ENCODE measurements at regions not wholly inside any gene's neighbourhood (a gene's known extent, or its start where the extent isn't known, plus 50 kb on each side); places are given as distances from the start of the nearest gene placed in this dataset.
A peak's percentile ranks its signal among the peaks of the same experiment; 100 is the strongest.

- Histone ChIP-seq H3K4me2 (ENCODE audit: low read length) (no peak overlapping the region), H3K27me3 (ENCODE audit: insufficient read depth, low read length) (no peaks in the 10 kb centered on the region), H3K4me1 (ENCODE audit: insufficient read depth, low read length) (peaks cover 3% of the 10 kb centered on the region), H3K9ac (ENCODE audit: low read length) (no peak overlapping the region), H3K4me3 (ENCODE audit: insufficient read depth, low read depth, low read length) (no peak overlapping the region), H2AFZ (ENCODE audit: low read depth, low read length) (no peak overlapping the region), H3K9me3 (ENCODE audit: insufficient read depth, low read depth, low read length) (no peaks in the 10 kb centered on the region), H4K20me1 (ENCODE audit: insufficient read depth, low read length) (no peaks in the 10 kb centered on the region), H3K79me2 (ENCODE audit: insufficient read depth, low read length) (no peaks in the 10 kb centered on the region), H3K27ac (ENCODE audit: low read depth, low read length) (no peak overlapping the region), H3K36me3 (ENCODE audit: insufficient read depth, low read length) (no peaks in the 10 kb centered on the region)
- peaks cover 9% of the 10 kb centered on the region for H3K4me1 Mint-ChIP-seq (ENCODE audit: low read depth, unreplicated experiment)
- DNase-seq (ENCODE audit: low read depth) (no peak), FAIRE-seq (no peak)
- H3K9me3 Mint-ChIP-seq (ENCODE audit: unreplicated experiment), result peaks cover 2% of the 10 kb centered on the region
- H3K27me3 Mint-ChIP-seq (ENCODE audit: low read depth, unreplicated experiment), result peaks cover 14% of the 10 kb centered on the region
- no peaks in the 10 kb centered on the region for H3K36me3 Mint-ChIP-seq (ENCODE audit: low read depth, unreplicated experiment)
- TF ChIP-seq, protein P1, sequence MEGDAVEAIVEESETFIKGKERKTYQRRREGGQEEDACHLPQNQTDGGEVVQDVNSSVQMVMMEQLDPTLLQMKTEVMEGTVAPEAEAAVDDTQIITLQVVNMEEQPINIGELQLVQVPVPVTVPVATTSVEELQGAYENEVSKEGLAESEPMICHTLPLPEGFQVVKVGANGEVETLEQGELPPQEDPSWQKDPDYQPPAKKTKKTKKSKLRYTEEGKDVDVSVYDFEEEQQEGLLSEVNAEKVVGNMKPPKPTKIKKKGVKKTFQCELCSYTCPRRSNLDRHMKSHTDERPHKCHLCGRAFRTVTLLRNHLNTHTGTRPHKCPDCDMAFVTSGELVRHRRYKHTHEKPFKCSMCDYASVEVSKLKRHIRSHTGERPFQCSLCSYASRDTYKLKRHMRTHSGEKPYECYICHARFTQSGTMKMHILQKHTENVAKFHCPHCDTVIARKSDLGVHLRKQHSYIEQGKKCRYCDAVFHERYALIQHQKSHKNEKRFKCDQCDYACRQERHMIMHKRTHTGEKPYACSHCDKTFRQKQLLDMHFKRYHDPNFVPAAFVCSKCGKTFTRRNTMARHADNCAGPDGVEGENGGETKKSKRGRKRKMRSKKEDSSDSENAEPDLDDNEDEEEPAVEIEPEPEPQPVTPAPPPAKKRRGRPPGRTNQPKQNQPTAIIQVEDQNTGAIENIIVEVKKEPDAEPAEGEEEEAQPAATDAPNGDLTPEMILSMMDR (IDR thresholded peaks at IDR 0.05; ENCODE audit: insufficient read depth, low read depth, low read length), result no peak
- TF ChIP-seq EZH2 (IDR thresholded peaks at IDR 0.05; ENCODE audit: insufficient read depth, low read length), result no peak
- H3K27ac Mint-ChIP-seq (ENCODE audit: unreplicated experiment), result no peak overlapping the region
- no peak overlapping the region for H3K4me3 Mint-ChIP-seq (ENCODE audit: unreplicated experiment)
Observed at GRCh38 chr11:11152877-11153276, 200.2 kb downstream of the CSNK2A3 start.

DNA sequence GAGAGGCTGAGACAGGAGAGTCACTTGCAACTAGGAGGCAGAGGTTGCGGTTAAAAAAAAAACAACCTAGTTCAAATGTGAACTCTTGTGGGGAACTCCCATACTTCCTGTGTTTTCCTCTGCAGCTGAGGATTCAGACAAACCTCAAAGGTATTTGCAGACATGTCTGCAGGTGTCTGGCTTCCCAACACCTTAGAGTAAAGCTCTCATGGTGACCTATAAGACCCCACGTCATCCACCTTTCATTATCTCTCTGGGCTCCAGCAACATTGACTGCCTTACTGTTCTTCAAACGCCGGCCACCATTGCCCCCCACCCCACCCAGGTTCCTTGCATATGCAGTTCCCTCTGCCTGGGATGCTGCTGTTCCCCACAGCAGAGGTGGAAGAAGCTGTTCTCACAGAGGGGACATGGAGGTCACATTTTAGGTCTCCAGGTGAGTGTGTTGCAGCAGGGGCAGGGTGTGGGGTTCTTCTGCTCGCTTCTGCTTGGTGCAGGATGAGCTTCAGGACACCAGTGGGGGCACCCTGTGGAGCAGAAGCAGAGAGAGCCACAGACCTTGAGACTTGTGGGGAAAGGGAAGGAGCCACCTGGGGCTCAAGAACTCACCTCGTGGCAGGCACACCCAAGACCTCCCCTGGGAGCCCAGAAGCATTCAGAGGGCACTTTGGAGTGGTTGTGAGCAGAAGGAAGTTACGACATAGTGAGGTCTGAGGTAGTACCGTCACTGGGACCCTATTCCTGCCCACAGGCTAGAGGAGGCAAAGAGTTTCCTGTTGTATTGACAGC lies 203.2 kb downstream of the CSNK2A3 start:
- H3K4me1 Mint-ChIP-seq (ENCODE audit: low read depth, unreplicated experiment), result peaks cover 12% of the 10 kb centered on the region
- TF ChIP-seq, protein P1 (IDR thresholded peaks at IDR 0.05; ENCODE audit: insufficient read depth, low read depth, low read length), result no peak
- TF ChIP-seq EZH2 (IDR thresholded peaks at IDR 0.05; ENCODE audit: insufficient read depth, low read length), result no peak
- Histone ChIP-seq H3K4me2 (ENCODE audit: low read length) (no peak overlapping the region), H2AFZ (ENCODE audit: low read depth, low read length) (no peak overlapping the region), H3K4me3 (ENCODE audit: insufficient read depth, low read depth, low read length) (no peak overlapping the region), H3K9ac (ENCODE audit: low read length) (no peak overlapping the region), H4K20me1 (ENCODE audit: insufficient read depth, low read length) (no peaks in the 10 kb centered on the region), H3K27me3 (ENCODE audit: insufficient read depth, low read length) (no peaks in the 10 kb centered on the region), H3K36me3 (ENCODE audit: insufficient read depth, low read length) (no peaks in the 10 kb centered on the region), H3K27ac (ENCODE audit: low read depth, low read length) (no peak overlapping the region), H3K79me2 (ENCODE audit: insufficient read depth, low read length) (no peaks in the 10 kb centered on the region), H3K9me3 (ENCODE audit: insufficient read depth, low read depth, low read length) (no peaks in the 10 kb centered on the region), H3K4me1 (ENCODE audit: insufficient read depth, low read length) (peaks cover 3% of the 10 kb centered on the region)
- FAIRE-seq, result no peak
- no peak overlapping the region for H3K4me3 Mint-ChIP-seq (ENCODE audit: unreplicated experiment)
- H3K27ac Mint-ChIP-seq (ENCODE audit: unreplicated experiment), result no peak overlapping the region
- H3K27me3 Mint-ChIP-seq (ENCODE audit: low read depth, unreplicated experiment), result peaks cover 10% of the 10 kb centered on the region
- H3K9me3 Mint-ChIP-seq (ENCODE audit: unreplicated experiment), result peaks cover 8% of the 10 kb centered on the region
- peaks cover 2% of the 10 kb centered on the region for H3K36me3 Mint-ChIP-seq (ENCODE audit: low read depth, unreplicated experiment)
- no peak for DNase-seq (ENCODE audit: low read depth)

- Histone ChIP-seq H3K4me1 (ENCODE audit: insufficient read depth, low read length) (peaks cover 3% of the 10 kb centered on the region), H3K27me3 (ENCODE audit: insufficient read depth, low read length) (no peaks in the 10 kb centered on the region), H3K36me3 (ENCODE audit: insufficient read depth, low read length) (no peaks in the 10 kb centered on the region), H3K4me3 (ENCODE audit: insufficient read depth, low read depth, low read length) (no peak overlapping the region), H3K4me2 (ENCODE audit: low read length) (no peak overlapping the region), H3K9ac (ENCODE audit: low read length) (no peak overlapping the region), H3K27ac (ENCODE audit: low read depth, low read length) (no peak overlapping the region), H2AFZ (ENCODE audit: low read depth, low read length) (no peak overlapping the region), H3K79me2 (ENCODE audit: insufficient read depth, low read length) (no peaks in the 10 kb centered on the region), H3K9me3 (ENCODE audit: insufficient read depth, low read depth, low read length) (no peaks in the 10 kb centered on the region), H4K20me1 (ENCODE audit: insufficient read depth, low read length) (no peaks in the 10 kb centered on the region)
- Mint-ChIP-seq H3K9me3 (ENCODE audit: unreplicated experiment) (peaks cover 8% of the 10 kb centered on the region), H3K36me3 (ENCODE audit: low read depth, unreplicated experiment) (peaks cover 2% of the 10 kb centered on the region), H3K27ac (ENCODE audit: unreplicated experiment) (peak overlapping the region; percentile 74), H3K27me3 (ENCODE audit: low read depth, unreplicated experiment) (peaks cover 3% of the 10 kb centered on the region), H3K4me1 (ENCODE audit: low read depth, unreplicated experiment) (peaks cover 12% of the 10 kb centered on the region), H3K4me3 (ENCODE audit: unreplicated experiment) (no peak overlapping the region)
- FAIRE-seq, result no peak
- TF ChIP-seq, protein P1 (IDR thresholded peaks at IDR 0.05; ENCODE audit: insufficient read depth, low read depth, low read length), result no peak
- TF ChIP-seq EZH2 (IDR thresholded peaks at IDR 0.05; ENCODE audit: insufficient read depth, low read length), result no peak
- no peak for DNase-seq (ENCODE audit: low read depth)
Observed at GRCh38 chr11:11148596-11148995, 204.5 kb downstream of the CSNK2A3 start.
